IMR-90 (cell line): ENCODE measurements at regions not wholly inside any gene's neighbourhood (a gene's known extent, or its start where the extent isn't known, plus 50 kb on each side); places are given as distances from the start of the nearest gene placed in this dataset.

Source experiments
- CEBPB ChIP-seq: IDR thresholded peaks from 2 replicates; pipeline ENCODE4 v1.6.1; 2012; ENCODE audit warnings: low read depth, low read length, improper control_type of control experiment
- FOS ChIP-seq: fragments of 150-350 bp; IDR thresholded peaks from 2 replicates; pipeline ENCODE4 v1.6.1; 2016; ENCODE audit warnings: low read depth, low read length
- MAZ ChIP-seq: IDR thresholded peaks from 2 replicates; pipeline ENCODE4 v1.6.1; 2012; ENCODE audit warnings: low read depth, mild to moderate bottlenecking, low read length, improper control_type of control experiment, moderate library complexity, borderline replicate concordance
- POLR2A ChIP-seq: IDR thresholded peaks from 2 replicates; pipeline ENCODE4 v1.6.1; 2012; ENCODE audit warnings: mild to moderate bottlenecking, low read depth, low read length
- RAD21 ChIP-seq: IDR thresholded peaks from 2 replicates; pipeline ENCODE4 v1.6.1; 2012; ENCODE audit warnings: low read length, improper control_type of control experiment
- RFX5 ChIP-seq: IDR thresholded peaks from 2 replicates; pipeline ENCODE4 v1.8.0; 2012; ENCODE audit warnings: low read depth, mild to moderate bottlenecking, low read length, moderate library complexity
- TF ChIP-seq, protein P1 (sequence below): conservative IDR thresholded peaks from 2 replicates; pipeline ENCODE4 v1.5.1; 2012; ENCODE audit warnings: mild to moderate bottlenecking, low read depth, low read length, improper control_type of control experiment
- TF ChIP-seq, protein P2 (sequence below): fragments of 150-350 bp; IDR thresholded peaks from 2 replicates; pipeline ENCODE4 v1.6.1; 2017; ENCODE audit warnings: mild to moderate bottlenecking, antibody characterized with exemption, low read length, low read depth

DNA sequence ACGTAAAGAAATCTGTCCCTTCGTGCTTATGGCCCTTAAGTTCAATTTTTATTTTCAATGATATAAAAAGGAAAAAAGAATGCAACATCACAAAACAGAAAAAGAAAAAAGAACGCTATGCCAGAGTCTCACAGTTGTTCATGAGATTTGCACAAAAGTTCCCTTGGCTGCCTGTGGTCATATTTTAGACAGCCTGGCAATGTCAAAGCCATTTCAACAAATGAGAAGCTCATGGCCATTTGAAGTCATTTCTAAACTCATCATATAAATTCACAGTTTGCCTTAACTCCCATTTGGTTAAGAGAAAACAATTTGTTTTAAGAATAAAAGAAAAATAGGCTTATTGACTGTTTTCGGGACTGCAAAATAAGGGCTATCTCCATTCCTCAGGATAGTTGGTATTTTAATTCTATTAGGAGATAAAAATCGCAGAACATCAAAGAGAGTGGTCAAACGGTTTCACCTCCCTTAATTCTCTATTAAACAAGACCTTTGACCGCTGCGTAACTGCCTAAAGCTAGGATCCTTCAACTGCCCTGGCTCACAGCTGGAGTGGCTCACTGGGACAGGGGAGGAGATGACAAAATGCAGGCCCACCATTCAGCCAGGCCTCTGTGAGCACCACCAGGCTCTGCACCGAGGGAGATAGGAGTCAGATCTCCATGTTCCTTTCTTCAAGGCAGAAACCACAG is 119.2 kb upstream of the DAAM1 start:
- TF ChIP-seq, protein P1, sequence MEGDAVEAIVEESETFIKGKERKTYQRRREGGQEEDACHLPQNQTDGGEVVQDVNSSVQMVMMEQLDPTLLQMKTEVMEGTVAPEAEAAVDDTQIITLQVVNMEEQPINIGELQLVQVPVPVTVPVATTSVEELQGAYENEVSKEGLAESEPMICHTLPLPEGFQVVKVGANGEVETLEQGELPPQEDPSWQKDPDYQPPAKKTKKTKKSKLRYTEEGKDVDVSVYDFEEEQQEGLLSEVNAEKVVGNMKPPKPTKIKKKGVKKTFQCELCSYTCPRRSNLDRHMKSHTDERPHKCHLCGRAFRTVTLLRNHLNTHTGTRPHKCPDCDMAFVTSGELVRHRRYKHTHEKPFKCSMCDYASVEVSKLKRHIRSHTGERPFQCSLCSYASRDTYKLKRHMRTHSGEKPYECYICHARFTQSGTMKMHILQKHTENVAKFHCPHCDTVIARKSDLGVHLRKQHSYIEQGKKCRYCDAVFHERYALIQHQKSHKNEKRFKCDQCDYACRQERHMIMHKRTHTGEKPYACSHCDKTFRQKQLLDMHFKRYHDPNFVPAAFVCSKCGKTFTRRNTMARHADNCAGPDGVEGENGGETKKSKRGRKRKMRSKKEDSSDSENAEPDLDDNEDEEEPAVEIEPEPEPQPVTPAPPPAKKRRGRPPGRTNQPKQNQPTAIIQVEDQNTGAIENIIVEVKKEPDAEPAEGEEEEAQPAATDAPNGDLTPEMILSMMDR: no peak
- TF ChIP-seq POLR2A (no peak), MAZ (no peak), RAD21 (no peak), CEBPB (no peak), RFX5 (no peak), FOS (no peak)
- TF ChIP-seq, protein P2, sequence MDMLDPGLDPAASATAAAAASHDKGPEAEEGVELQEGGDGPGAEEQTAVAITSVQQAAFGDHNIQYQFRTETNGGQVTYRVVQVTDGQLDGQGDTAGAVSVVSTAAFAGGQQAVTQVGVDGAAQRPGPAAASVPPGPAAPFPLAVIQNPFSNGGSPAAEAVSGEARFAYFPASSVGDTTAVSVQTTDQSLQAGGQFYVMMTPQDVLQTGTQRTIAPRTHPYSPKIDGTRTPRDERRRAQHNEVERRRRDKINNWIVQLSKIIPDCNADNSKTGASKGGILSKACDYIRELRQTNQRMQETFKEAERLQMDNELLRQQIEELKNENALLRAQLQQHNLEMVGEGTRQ: no peak
